ENCODE measurements at regions not wholly inside any gene's neighbourhood (a gene's known extent, or its start where the extent isn't known, plus 50 kb on each side); places are given as distances from the start of the nearest gene placed in this dataset.

- Histone ChIP-seq H3K27ac (no peak overlapping the region), H3K36me3 (no peaks in the 10 kb centered on the region), H3K9me3 (replicated peaks) (no peaks in the 10 kb centered on the region; the same call in 1 of the 2 replicates), H3K27me3 (replicated peaks) (no peaks in the 10 kb centered on the region), H3K4me3 (no peak overlapping the region), H3K4me1 (replicated peaks) (peaks cover 11% of the 10 kb centered on the region)
- DNase-seq (ENCODE audit: low read depth in 1 of 2, low spot score in 2 of 2) = no peak
These were observed 296.8 kb downstream of the ICE1 start for GRCh38 chr5:5719292-5719691.

DNA sequence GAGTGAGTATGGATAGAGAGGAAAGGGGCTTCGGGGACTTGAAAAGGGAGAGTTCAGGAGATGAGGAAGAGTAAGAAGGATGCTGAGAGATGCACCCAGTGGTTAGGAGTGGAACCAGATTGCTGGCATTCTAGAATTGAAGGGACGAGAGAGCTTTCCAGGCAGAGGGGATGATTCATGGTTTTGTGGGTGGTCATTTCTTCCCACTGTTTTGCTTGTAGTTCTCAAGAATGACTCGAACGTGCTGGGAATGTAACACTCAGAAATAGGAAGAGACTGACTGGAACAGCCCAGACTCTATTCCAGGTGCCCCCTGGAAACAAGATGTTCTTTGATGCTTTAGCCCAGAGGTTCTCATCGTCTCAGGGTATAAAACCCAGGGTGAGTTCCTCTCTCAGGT is 294.2 kb downstream of the ICE1 start:
- no peak overlapping the region for H3K4me3 ChIP-seq
- peak; percentile 58 to 70 for DNase-seq (ENCODE audit: low read depth in 1 of 2, low spot score in 2 of 2)
- peaks cover 11% of the 10 kb centered on the region for H3K4me1 ChIP-seq (replicated peaks)
- H3K9me3 ChIP-seq (replicated peaks) = no peaks in the 10 kb centered on the region; the same call in 1 of the 2 replicates
- H3K27me3 ChIP-seq (replicated peaks) = no peaks in the 10 kb centered on the region
- no peak overlapping the region for H3K27ac ChIP-seq
- H3K36me3 ChIP-seq = no peaks in the 10 kb centered on the region

DNA sequence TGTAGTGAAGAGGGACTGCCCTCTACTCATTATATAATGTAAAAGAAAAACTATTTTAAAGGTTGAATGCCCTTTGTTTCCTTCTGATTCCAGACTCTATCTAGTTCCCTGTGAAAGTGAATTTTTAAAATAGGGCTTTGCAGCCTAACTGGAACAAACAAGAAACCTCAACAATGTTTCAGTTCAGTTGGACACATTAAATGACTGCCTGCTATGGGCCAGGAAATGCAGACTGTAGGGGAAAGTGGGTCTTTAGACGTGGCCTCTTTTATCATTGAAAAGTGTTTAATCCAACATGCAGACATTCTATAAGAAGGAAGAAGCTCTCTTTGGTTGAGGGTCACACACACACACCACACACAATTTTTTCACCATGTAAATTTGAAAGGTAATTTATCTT is 289.1 kb downstream of the ICE1 start:
- Histone ChIP-seq H3K4me1 (replicated peaks) (peaks cover 3% of the 10 kb centered on the region), H3K36me3 (no peaks in the 10 kb centered on the region), H3K27ac (no peak overlapping the region), H3K9me3 (replicated peaks) (no peaks in the 10 kb centered on the region; the same call in 1 of the 2 replicates), H3K27me3 (replicated peaks) (no peaks in the 10 kb centered on the region), H3K4me3 (no peak overlapping the region)
- DNase-seq (ENCODE audit: low read depth in 1 of 2, low spot score in 2 of 2) = no peak

DNA sequence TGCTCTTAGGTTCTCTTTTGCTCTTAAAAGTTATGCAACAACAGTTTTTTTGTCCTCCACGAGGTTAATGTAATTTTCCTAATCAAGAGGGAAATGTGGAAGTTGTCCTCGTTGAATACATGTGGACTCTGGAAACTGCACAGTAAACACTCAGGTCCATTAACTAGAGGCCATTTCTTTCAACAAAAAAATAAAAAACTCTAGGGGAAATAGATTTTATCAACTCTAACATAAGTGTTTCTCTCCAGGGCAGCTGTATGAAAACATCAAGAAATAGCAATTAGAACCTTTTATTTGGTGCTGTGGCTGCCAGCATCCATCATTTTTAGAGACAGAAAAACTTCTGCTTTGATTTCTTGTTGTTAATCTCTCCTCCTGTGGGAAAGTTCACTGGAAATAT is 288.6 kb downstream of the ICE1 start:
- no peaks in the 10 kb centered on the region; the same call in 1 of the 2 replicates for H3K9me3 ChIP-seq (replicated peaks)
- DNase-seq (ENCODE audit: low read depth in 1 of 2, low spot score in 2 of 2) = no peak
- H3K4me3 ChIP-seq = no peak overlapping the region
- H3K36me3 ChIP-seq = no peaks in the 10 kb centered on the region
- H3K27me3 ChIP-seq (replicated peaks) = no peaks in the 10 kb centered on the region
- H3K4me1 ChIP-seq (replicated peaks) = no peaks in the 10 kb centered on the region
- H3K27ac ChIP-seq = no peak overlapping the region

- no peaks in the 10 kb centered on the region for H3K4me1 ChIP-seq (replicated peaks)
- H3K27me3 ChIP-seq (replicated peaks) = no peaks in the 10 kb centered on the region
- no peak overlapping the region for H3K27ac ChIP-seq
- H3K4me3 ChIP-seq = no peak overlapping the region
- DNase-seq (ENCODE audit: low read depth in 1 of 2, low spot score in 2 of 2) = no peak
- no peaks in the 10 kb centered on the region for H3K36me3 ChIP-seq
- no peaks in the 10 kb centered on the region; the same call in 1 of the 2 replicates for H3K9me3 ChIP-seq (replicated peaks)
These were observed 288.0 kb downstream of the ICE1 start for GRCh38 chr5:5710471-5710870.

DNA sequence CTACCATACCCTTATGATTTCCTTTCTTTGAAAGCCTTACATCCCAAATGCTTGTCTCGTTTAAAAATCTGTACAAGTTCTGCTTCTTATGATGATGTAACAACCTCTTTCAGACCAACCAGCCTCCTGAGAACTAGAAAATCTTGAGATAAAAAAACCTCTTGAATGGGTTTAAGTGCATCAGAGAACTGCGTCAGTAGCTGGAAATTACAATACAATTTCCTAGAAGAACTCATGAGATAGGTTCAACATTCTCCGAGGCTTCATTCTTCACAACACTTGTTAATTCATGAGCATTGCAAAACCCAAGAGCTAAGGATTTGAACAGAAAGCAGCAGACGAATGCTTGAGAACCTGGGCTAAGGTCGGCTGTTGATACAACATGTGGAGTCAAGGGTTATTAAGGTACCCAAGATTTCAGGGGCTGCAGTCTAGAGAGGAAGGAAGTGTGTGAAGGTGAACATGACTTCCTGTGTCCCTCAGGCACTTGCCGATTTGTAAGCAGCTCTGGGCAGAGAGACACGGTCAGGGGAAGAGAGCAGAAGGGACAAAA is 286.0 kb downstream of the ICE1 start:
- no peaks in the 10 kb centered on the region for H3K27me3 ChIP-seq (replicated peaks)
- no peak for DNase-seq (ENCODE audit: low read depth in 1 of 2, low spot score in 2 of 2)
- H3K4me3 ChIP-seq = no peak overlapping the region
- H3K9me3 ChIP-seq (replicated peaks) = no peaks in the 10 kb centered on the region; the same call in 1 of the 2 replicates
- no peaks in the 10 kb centered on the region for H3K36me3 ChIP-seq
- no peaks in the 10 kb centered on the region for H3K4me1 ChIP-seq (replicated peaks)
- H3K27ac ChIP-seq = no peak overlapping the region

DNA sequence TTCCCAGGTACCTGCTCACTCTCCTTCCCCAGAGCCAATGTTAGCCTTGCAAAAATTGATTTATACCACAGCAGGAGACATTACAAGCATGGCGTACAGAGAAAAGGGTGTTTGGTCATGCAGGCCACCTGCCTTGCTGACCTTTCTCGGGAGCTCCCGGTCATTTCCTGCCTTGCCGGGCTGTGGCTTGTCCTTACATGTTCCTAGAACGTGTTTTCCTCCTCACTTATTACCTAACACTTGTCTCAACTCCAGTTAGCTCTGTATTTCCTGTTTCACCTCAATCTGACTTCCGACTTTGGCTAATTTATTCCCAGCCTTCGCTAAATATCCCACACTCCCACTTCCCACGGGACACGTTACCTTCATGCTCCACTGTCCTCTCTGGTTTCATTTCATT is 282.5 kb downstream of the ICE1 start:
- Histone ChIP-seq H3K4me1 (replicated peaks) (no peaks in the 10 kb centered on the region), H3K4me3 (no peak overlapping the region), H3K27ac (no peak overlapping the region), H3K9me3 (replicated peaks) (no peaks in the 10 kb centered on the region), H3K36me3 (no peaks in the 10 kb centered on the region), H3K27me3 (replicated peaks) (no peaks in the 10 kb centered on the region)
- no peak for DNase-seq (ENCODE audit: low read depth in 1 of 2, low spot score in 2 of 2)

GRCh38 chr5:5704352-5704751 is 281.9 kb downstream of the ICE1 start:
- no peak for DNase-seq (ENCODE audit: low read depth in 1 of 2, low spot score in 2 of 2)
- no peak overlapping the region for H3K27ac ChIP-seq
- no peaks in the 10 kb centered on the region for H3K4me1 ChIP-seq (replicated peaks)
- H3K36me3 ChIP-seq = no peaks in the 10 kb centered on the region
- H3K27me3 ChIP-seq (replicated peaks) = no peaks in the 10 kb centered on the region
- H3K4me3 ChIP-seq = no peak overlapping the region
- no peaks in the 10 kb centered on the region for H3K9me3 ChIP-seq (replicated peaks)

- H3K27ac ChIP-seq = no peak overlapping the region
- DNase-seq (ENCODE audit: low read depth in 1 of 2, low spot score in 2 of 2) = no peak
- H3K9me3 ChIP-seq (replicated peaks) = no peaks in the 10 kb centered on the region
- H3K4me3 ChIP-seq = no peak overlapping the region
- H3K27me3 ChIP-seq (replicated peaks) = no peaks in the 10 kb centered on the region
- no peaks in the 10 kb centered on the region for H3K4me1 ChIP-seq (replicated peaks)
- no peaks in the 10 kb centered on the region for H3K36me3 ChIP-seq
These were observed 280.5 kb downstream of the ICE1 start for GRCh38 chr5:5702934-5703333.

- Histone ChIP-seq H3K4me3 (no peak overlapping the region), H3K27ac (no peak overlapping the region), H3K36me3 (no peaks in the 10 kb centered on the region), H3K27me3 (replicated peaks) (0 out of 2 replicates have a peak, but pooled peaks cover 4% of the 10 kb centered on the region), H3K9me3 (replicated peaks) (0 out of 2 replicates have a peak, but pooled peaks cover 4% of the 10 kb centered on the region), H3K4me1 (replicated peaks) (no peaks in the 10 kb centered on the region)
- peak in 1 of 2 experiments; percentile 7 for DNase-seq (ENCODE audit: low read depth in 1 of 2, low spot score in 2 of 2)
These were observed 278.1 kb downstream of the ICE1 start for GRCh38 chr5:5700549-5700948.

- Histone ChIP-seq H3K4me1 (replicated peaks) (no peaks in the 10 kb centered on the region), H3K27ac (no peak overlapping the region), H3K27me3 (replicated peaks) (0 out of 2 replicates have a peak, but pooled peaks cover 4% of the 10 kb centered on the region), H3K36me3 (no peaks in the 10 kb centered on the region), H3K4me3 (no peak overlapping the region), H3K9me3 (replicated peaks) (0 out of 2 replicates have a peak, but pooled peaks cover 4% of the 10 kb centered on the region)
- no peak for DNase-seq (ENCODE audit: low read depth in 1 of 2, low spot score in 2 of 2)
These were observed 276.6 kb downstream of the ICE1 start for GRCh38 chr5:5699062-5699461.

GRCh38 chr5:5695266-5695665 is 272.8 kb downstream of the ICE1 start:
- 0 out of 2 replicates have a peak, but pooled peaks cover 4% of the 10 kb centered on the region for H3K27me3 ChIP-seq (replicated peaks)
- H3K9me3 ChIP-seq (replicated peaks) = 0 out of 2 replicates have a peak, but pooled peaks cover 4% of the 10 kb centered on the region
- H3K4me3 ChIP-seq = no peak overlapping the region
- no peak overlapping the region for H3K27ac ChIP-seq
- H3K36me3 ChIP-seq = no peaks in the 10 kb centered on the region
- H3K4me1 ChIP-seq (replicated peaks) = no peaks in the 10 kb centered on the region
- DNase-seq (ENCODE audit: low read depth in 1 of 2, low spot score in 2 of 2) = no peak

GRCh38 chr5:5688925-5689310 is 266.4 kb downstream of the ICE1 start:
- DNase-seq (ENCODE audit: low read depth in 1 of 2, low spot score in 2 of 2) = no peak
- H3K36me3 ChIP-seq = no peaks in the 10 kb centered on the region

DNA sequence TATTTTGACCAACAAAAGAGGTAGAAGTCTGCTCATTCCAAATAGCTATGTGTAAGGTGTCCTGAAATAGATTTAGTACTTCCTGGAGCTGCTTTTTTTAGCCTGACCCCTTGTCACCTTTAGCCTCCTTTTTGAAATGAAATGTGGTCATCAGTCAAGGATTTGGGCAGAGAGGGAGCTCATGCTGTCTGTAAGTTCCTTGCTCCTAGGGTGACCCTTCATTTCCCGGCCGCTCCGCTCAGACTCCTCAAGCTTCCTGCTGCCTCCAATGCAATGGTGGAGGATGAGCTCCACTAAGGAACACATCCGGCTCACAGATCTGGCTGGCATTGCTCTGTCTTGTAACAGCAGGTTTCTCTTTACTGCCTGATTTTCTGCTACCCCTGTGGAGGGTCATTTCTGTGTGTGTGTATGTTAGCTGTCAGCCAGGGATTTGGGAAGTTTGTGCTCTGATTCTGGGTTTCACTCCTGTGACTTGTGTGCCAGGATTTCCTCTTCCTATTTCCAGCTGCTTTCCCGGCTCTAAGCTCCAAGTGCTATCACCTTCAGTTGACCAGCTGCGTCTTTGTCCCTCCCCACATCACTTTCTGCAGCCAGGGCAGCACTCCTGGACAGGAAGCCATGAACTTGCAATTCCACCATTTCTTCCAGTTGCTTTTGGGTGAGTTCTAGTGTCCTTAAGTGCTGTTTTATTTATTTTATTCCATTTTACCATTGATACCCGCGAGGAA is 265.9 kb downstream of the ICE1 start:
- Histone ChIP-seq H3K4me1 (replicated peaks) (no peaks in the 10 kb centered on the region), H3K36me3 (no peaks in the 10 kb centered on the region), H3K27ac (no peak overlapping the region), H3K27me3 (replicated peaks) (no peaks in the 10 kb centered on the region; the same call in 1 of the 2 replicates), H3K9me3 (replicated peaks) (no peaks in the 10 kb centered on the region), H3K4me3 (no peak overlapping the region)
- DNase-seq (ENCODE audit: low read depth in 1 of 2, low spot score in 2 of 2) = no peak

More at GRCh38 chr5:5688925-5689310, 266.4 kb downstream of the ICE1 start:
- Histone ChIP-seq H3K9me3 (replicated peaks) (no peaks in the 10 kb centered on the region), H3K4me3 (no peak overlapping the region), H3K4me1 (replicated peaks) (no peaks in the 10 kb centered on the region), H3K27me3 (replicated peaks) (no peaks in the 10 kb centered on the region; the same call in 1 of the 2 replicates), H3K27ac (no peak overlapping the region)

Data from SJSA1 (cell line).